CD4-positive, alpha-beta T cell treated with Interleukin-1 beta for 1 hour (primary cell): ENCODE measurements at regions not wholly inside any gene's neighbourhood (a gene's known extent, or its start where the extent isn't known, plus 50 kb on each side); places are given as distances from the start of the nearest gene placed in this dataset.
"Not testable (repeated sequence)": the region's sequence is repeated elsewhere in the genome, so short reads cannot be mapped to it uniquely, and the experiment has no call there.

Experiments
- DNase-seq, 2 donors: peaks; one replicate each; pipeline ENCODE4 v3.0.0-alpha.2; 2020 to 2022

DNA sequence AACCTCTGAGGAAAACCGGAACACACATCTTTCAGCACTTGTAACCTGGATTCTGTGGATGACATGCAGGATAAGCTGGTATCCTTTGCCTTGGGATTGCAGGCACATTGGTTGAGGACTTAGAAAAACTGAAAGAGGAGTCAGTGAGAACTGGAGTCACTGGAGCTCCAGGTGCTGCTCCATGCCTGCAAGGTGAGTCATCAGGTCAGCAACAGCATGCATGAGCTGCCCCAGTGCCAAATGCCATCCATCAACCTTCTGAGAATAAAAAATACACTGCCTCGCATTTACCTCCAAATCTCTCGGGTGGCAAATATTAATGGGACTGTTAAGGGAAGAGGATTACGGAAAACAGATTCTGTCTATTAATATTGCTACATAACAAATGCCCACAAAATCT lies 729.1 kb downstream of the NTRK3 start:
- no peak for DNase-seq

DNA sequence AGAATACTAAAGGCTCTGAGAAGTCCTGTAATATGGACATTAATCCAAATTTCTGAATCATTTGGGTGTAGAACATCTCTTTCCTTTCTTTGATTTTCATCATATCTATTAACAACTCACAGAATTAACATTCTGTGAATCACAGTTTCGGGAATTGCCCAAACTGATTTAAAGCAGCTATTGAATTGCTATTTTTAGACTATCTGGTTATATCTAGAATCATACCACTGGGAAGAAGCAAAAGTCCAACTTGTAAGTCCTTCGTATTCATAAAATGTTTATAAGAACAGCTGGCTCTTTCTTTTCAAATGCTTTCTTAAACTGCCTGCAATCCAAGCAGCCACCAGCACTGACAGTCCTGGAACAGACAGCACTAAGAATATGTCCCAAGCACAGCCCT lies 733.0 kb downstream of the NTRK3 start:
- DNase-seq, result no peak

DNA sequence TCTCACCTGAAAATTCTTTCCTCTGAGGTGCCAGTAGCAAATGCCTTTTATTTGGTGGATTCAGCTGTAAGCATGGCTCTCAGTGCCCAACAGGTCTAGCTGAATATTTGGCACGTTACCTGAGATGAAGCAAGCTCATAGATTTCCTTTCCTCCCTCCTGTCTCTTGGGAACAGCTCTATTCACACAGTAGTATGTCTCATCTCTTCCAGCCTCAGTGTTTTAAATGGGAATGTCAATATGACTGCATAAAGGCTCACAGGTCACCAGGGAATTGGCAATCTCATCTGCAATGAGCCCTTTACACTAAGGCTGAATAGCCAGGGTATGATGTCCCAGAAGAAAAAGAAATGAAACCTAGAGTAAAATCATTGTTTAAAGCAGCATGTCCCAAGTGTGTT lies 733.5 kb downstream of the NTRK3 start:
- DNase-seq, result no peak

DNA sequence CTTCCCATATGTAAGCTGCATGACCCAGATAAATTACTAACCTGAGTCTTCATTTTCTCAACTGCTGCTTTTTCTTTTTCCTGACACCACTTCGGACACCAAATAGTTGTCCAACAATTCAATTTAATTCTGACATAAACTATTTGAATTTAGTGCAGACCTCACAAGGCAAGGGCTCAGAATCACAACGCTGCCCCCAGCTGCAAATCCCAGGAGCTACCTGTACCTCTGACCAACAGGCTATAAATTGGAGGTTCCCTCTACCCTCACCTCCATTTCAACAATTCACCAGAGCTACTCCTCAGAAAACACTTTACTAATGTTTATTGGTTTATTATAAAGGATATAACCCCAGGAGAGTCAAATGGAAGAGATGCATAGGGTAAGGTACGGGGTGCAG lies 737.6 kb downstream of the NTRK3 start:
- no peak for DNase-seq

DNA sequence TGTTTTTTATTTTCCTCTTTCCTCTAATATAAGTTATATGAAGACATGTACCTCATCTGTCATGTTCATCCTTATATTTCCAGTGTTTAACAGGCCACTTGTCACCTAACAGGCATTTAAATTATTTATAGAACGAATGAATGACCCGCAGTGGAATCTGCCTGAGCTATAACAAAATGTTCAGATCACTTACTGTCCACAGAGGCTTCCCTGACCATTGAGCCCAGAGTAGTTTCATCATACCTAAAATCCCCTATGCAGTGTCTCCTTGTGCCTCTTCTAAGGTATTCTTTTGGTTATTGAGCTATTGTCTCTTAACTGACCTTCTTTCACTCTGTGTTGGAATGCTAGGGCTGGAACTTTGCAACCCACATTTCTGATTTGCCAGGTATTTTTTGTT lies 748.5 kb downstream of the NTRK3 start:
- DNase-seq, result no peak

DNA sequence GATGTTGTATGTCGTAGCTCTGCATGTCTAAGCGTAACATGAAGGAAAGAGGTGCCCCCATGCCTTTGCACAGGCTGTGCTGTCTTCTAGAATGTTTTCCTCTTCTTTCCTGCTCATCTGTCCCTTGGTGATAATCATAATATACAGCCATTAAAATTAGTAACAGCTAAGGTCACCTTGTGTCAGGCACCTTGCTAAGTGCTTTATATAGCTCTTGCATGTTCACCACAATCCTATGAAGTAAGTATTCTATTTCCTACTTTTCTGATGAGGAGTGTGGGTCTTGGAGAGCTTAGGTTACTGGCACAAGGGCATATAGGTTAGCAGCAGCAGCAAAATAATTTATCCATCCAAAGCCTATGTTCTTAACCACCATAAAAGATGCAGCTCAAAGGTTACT lies 754.4 kb downstream of the NTRK3 start:
- DNase-seq, result no peak

DNA sequence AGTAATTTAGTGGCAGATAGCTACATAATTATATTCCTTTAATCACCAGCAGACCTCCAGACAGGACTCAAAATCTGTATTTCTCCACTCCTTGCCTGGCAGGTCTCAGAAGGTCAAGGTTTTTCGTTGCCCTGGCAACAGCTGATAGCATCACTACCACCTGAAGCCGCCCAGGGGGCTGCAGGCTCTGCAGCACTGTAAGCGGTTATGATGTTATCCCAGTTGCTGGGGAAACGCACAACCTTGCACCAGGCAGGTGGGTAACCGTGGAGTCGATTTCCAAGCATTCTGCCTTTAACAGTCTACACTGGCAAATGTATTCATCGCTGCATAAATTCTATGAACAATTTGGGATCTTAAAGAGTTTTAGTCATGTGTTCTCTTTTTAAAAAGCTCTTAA lies 756.3 kb downstream of the NTRK3 start:
- DNase-seq, result no peak

DNA sequence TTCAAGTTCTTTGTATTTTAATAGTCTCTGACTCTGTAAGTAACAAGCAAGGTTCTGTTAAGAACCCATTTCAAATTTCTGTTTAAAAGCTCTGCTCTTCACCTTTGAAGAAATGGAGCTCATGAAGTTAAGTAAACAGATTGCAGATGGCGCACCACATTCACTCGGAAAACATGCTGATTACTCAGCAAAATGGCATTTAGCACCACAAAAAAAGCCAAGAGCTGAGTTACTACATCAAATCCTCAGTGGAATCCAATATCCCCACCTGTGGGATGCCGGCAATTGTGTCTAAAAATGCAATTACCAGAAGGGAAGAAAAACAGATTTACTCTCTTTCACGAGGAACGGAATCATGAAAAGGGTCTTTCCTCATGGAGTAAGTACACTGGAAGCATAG lies 758.0 kb downstream of the NTRK3 start:
- no peak for DNase-seq

DNA sequence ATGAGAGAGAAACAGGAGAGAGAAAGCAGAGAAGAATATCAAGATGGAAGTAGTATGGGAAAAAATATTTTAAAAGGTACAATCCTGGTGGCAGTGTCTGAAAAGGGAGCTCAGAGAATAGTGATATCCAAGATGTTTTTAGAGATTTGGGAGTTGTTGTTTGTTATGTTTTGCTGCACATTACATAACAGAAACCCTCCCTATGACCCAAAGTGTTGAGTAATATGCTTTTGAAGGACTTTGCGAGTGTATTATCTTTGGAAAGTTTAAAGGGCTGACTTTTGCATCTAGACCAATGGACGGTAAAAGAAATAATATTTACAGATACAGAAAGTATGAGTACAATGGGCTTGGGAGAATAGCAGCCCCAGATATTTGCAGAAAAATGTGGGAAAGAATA lies 759.7 kb downstream of the NTRK3 start:
- DNase-seq, result no peak

DNA sequence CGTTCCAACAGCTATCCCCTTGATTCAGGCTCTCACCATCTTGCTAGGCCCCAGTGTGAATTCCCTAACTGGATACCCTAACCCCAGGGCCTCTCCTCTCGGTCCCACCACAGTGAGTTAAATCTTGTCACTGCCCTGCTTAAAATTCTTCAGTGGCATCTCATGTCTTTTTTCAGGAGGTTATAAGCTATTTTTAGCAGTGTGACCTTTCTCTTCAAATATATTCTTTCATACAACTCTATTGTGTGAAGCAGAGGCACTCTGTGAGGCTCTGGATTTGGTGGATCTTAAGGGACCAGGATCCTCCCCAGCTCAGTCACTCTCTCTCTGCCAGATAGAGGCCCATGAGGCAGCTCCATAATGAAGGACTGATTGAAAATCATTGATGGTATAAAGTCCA lies 760.4 kb downstream of the NTRK3 start:
- DNase-seq, result no peak

DNA sequence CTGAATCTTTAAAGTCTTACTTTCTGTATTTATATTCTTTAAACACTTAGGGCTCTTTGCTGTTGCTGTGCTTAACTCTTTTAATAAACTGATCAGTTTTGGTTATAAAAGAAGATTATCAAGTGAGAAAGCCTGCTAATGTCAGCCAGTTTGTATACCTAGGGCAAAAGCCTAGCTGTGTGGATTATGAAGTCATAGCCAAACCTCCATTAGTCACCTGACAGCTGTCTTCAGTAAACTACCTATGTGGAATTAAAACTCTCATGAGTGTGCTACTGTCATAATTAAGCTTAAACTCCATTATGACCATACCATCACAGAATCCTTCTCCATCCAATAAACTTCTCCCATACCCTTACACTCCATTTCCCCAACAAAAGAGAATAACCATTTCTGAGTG lies 762.7 kb downstream of the NTRK3 start:
- no peak for DNase-seq

DNA sequence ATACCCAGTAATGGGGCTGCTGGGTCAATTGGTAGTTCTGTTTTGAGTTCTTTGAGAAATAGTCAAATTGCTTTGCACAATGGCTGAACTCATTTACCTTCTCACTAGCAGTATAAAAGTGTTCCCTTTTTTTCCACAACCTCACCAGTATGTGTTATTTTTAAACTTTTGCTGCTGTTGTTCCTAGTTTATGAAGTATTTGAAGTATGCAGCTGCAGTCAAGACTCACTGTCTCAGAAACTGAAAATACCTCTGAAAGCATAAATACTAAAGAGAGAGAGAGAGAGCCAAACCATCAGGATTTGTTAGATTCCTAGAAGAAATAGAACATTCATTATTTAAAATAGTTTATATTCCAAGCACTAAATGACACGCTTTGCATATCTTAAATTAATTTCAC lies 764.2 kb downstream of the NTRK3 start:
- no peak for DNase-seq

DNA sequence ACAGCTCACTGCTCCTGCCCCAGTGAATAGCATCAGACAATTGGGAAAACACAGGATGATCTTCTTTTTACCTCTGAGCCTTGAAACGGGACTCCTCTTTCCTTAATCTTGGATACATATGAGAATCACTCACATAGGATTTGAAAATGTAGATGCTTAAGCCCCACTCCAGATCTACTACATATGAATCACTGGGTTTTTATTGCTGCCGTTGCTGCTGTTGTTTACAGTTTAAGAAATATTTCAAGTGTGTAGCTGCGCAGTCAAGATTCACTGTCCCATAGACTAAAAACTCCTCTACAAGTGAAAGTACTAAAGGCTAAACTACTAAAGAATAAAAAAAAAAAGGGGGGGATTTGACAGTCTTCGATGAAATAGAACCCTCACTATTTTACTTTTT lies 765.9 kb downstream of the NTRK3 start:
- DNase-seq, result no peak

DNA sequence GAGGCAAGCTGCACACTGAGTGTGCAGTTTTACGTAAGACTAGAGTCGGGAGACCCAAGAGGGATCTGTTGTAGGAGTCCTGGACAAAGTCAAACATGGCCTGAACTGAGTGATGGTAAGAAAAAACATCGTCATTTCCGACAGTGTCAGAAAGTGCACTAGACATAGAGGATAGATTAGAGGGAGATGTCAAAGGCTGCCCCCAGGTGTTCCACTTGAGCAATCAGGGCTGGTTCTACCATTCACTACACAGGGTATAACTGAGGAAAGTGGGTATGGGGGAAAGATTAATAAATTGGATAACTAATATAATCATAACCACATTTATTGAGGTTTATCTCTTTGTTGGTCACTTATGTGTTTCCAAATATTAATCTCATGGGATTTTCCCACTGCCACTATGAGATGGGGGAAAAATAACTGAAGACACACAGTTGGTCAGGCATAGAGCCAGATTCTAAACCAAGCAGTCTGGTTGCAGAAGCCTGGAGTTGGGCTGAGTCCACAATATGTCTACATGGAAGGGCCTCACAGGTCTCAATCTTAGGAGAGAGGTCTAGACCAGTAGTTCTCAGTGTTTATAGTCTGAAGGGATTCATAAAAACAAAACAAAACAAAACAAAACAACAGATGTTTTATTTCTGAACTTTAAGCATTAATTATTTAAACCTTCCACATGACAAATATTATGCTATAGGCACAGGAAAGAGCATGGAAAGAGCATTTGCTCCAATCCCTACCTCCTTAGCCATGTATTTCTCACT lies 766.5 kb downstream of the NTRK3 start:
- no peak for DNase-seq

DNA sequence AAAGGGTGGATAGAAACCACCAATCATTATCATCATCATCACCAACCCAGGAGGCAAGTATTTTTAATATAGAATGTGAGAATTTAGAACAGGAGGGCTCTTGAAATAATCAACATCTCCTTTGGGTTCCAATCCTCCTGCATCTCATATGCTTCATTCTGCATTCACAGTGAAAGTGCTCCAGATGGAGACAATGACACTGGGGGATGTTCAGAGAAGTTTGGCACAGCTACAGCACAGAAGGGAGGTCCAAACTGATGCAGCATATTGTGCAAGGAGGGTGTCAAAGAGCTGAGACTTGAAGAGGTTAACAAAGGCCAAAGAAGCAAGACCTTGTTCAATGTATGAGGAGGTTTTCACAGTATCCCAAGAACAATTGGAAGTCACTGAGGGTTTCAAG lies 767.1 kb downstream of the NTRK3 start:
- no peak for DNase-seq

DNA sequence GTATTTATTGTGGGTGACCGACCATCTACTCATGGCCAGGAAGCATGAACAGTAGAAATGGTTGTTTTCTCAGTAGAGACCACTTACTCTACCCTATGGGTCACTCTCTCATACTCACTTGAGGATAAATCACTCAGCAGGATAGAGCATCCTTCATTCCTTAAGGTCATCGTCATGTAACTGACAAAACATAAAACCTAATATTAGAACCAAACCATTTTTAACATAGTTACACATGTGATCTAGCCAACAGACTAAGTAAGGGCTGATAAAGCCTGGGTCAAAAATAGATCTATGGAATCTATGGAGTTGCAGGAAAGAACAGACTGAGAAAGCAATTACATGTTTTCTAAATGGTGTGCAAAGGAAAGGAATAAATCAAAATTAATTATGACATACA lies 769.1 kb downstream of the NTRK3 start:
- DNase-seq, result no peak

DNA sequence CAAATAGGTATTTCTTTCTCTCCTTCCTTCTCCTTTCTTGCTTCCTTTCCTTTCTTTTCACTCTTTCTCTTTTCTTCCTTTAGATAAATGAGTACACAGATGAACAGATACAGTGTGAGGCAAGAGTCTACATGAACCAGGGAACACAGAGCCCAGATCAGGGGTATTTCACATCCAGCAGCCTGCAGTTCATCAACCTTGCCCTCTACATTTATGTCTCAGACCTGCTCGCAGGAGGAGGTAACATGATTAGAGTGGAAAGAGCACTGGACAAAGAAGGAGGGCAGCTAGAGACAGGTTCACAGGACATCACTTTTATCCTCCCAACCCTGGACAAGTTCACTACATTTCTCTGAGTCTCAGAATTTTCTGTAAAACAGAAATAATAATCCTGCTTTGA lies 773.1 kb downstream of the NTRK3 start:
- no peak for DNase-seq

DNA sequence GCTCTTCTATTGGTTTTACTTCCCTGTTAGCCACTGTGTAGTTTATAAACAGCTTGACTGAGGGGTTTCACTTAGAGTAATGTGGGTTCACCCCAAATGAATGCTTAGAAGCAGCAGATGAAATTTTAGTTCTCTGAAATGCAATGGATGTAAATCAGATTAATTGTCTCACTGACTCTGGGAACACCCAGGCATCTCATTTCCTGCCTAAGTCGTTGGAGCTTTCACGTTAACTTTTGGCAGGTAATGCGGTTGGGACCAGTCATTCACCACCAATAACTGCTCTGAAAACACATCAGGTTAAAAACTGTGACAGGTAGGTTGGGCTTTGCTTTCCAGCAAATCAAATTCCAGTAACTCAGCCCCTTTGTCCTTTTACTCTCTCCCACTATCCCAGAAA lies 775.4 kb downstream of the NTRK3 start:
- DNase-seq, result no peak

DNA sequence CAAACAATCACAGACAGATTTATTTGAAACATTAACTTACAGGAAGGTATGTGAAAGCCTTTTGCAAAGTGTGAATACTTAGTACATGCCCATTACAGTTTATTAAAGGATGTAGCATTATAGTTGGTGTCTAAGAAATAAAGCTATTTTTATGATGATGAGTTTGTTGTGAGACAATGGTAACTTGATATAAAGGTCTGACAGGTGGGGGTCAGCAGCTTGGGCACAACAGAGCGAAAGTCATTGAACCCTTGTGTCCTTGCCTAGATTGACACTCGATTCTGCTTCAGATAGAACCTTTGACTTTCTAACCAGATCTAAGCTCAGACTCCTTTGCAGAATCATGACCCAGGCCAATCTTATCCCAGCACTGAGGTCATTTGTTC lies 777.9 kb downstream of the NTRK3 start:
- no peak for DNase-seq

DNA sequence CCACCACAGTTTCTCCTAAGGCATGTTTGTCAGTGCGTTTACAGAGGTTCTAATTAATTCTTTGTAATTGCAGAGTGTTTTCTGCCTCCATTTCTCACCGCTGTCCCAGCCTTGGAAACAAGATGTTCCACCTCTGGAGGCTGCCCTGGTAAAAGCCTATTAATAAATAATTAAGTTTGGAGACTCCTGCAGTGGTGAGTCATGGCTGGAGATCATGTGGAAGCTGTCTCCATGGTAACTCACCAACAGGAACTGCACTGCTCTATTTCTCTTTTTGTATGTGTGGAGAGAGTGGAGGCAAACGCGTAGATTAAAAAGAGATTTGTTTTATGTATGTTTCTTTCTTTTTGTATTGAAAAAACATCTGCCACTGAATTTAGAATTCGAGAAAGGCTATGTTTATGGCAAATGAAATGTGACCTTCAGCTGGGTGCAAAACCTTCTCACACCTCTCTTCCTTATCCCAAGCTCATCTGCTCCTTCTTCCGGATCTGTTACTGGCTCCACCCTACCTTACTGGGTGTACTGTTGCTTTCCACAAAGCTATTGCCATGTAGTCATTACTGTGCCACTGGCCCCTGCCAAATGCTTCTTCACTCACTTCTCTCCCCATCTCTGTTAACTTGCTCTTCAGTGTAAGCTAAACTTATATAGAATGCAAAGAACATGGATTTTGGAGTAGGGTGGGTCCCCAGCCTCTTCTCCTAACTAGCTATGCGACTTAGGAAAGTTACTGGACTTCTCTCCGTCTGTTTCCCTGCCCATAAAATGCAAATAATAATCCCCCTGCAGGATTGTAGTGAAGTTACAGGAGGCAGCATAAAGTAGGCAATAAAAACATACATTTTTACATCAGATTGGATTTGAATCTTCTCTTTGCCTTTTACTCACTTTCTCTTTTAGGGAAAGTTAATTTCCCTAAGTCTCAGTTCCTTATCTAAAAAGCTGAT lies 778.5 kb downstream of the NTRK3 start:
- DNase-seq, result no peak

DNA sequence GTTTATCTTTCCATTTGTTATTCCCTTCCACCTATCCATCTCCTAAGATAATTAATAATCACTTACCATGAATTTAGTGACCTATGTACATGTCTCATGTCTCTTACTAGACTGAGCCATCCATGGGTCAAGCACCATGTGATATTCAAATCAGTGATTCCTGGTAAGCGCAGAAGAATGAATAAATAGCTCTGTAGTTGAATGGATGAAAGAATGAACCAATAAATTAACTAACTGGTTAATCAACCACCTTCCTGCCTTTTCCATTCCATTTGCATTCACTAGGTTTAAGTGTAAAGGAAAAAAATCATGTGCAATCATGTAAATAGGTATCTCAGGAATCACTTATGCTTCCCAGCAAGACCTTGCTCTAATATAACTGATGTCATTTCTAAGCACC lies 779.5 kb downstream of the NTRK3 start:
- no peak for DNase-seq

DNA sequence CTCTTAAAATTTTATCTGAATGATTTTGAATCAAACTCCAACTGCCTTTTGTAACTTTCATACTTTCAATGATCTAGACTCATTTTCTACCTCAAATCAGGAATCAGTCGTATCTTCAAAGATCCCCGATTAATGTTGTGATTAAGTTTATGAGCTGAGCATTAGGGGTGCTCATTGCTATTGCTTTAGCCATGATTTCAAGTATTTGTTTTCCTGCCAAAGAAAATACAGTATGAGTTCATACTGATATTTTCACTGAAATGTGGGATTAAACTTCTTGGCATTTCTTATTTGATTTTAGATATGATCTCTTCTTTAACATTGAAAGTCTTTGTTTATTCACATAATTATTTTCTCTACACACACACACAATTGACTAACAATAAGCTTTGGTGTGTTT lies 785.6 kb downstream of the NTRK3 start:
- no peak for DNase-seq

DNA sequence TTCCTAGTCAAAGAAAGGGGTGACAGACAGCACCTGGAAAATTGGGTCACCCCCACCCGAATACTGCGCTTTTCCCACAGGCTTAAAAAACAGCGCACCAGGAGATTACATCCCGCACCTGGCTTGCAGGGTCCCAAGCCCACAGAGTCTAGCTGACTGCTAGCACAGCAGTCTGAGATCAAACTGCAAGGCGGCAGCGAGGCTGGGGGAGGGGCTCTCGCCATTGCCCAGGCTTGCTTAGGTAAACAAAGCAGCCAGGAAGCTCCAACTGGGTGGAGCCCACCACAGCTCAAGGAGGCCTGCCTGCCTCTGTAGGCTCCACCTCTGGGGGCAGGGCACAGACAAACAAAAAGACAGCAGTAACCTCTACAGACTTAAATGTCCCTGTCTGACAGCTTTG lies 792.6 kb downstream of the NTRK3 start:
- not testable (repeated sequence) for DNase-seq

DNA sequence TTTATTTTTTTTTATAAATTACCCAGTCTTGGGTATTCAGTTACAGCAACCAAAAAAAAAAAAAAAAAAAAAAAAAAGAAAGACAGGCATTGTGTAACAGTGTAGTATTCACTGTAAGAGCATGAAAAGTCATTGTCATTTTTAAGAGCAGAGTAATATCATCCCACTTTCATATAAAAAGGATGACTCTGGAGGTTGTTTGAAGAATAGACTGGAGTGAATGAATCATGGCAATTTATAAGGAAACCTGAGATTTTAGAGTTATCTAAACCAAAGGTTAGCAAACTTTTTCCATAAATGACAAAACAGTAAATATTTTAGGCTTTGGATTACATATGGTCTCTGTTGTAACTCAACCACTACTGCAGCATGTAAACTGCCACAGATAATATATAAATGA lies 794.9 kb downstream of the NTRK3 start:
- no peak for DNase-seq

DNA sequence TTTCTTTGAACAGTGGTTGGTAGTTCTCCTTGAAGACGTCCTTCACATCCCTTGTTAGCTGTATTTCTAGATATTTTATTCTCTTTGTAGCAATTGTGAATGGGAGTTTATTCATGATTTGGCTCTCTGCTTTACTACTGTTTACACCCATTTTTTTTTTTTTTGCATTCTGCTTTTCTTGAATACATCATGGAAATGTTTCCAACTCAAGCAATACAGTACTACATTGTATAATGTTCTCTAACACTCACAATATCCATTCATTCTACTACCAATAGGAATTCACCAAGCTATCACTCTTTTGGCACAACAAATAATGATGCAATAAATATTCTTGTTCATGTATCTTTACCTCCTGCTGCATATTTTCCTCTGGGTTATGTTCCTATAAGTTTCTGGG lies 801.7 kb downstream of the NTRK3 start:
- DNase-seq, result no peak
